ENCODE measurements at regions not wholly inside any gene's neighbourhood (a gene's known extent, or its start where the extent isn't known, plus 50 kb on each side); places are given as distances from the start of the nearest gene placed in this dataset.

GRCh38 chr10:36688717-36689116 lies 436.7 kb upstream of the ANKRD30A start:
- TF ChIP-seq, protein P1, sequence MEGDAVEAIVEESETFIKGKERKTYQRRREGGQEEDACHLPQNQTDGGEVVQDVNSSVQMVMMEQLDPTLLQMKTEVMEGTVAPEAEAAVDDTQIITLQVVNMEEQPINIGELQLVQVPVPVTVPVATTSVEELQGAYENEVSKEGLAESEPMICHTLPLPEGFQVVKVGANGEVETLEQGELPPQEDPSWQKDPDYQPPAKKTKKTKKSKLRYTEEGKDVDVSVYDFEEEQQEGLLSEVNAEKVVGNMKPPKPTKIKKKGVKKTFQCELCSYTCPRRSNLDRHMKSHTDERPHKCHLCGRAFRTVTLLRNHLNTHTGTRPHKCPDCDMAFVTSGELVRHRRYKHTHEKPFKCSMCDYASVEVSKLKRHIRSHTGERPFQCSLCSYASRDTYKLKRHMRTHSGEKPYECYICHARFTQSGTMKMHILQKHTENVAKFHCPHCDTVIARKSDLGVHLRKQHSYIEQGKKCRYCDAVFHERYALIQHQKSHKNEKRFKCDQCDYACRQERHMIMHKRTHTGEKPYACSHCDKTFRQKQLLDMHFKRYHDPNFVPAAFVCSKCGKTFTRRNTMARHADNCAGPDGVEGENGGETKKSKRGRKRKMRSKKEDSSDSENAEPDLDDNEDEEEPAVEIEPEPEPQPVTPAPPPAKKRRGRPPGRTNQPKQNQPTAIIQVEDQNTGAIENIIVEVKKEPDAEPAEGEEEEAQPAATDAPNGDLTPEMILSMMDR (IDR thresholded peaks at IDR 0.05; ENCODE audit: low read length) = no peak
- no peak for TF ChIP-seq EZH2 (optimal IDR thresholded peaks at IDR 0.05; ENCODE audit: low read depth, low read length)
- no peak for TF ChIP-seq EZH2phosphoT487 (IDR thresholded peaks at IDR 0.05; ENCODE audit: low read length)

Measured in MM.1S (cell line).